ENCODE measurements at regions not wholly inside any gene's neighbourhood (a gene's known extent, or its start where the extent isn't known, plus 50 kb on each side); places are given as distances from the start of the nearest gene placed in this dataset.

GRCh38 chr10:106479636-106480035 is 684.9 kb downstream of the SORCS1 start:
- TF ChIP-seq CTCF (IDR thresholded peaks at IDR 0.05; ENCODE audit: low read depth, low read length) (no peak), EZH2phosphoT487 (IDR thresholded peaks at IDR 0.05; ENCODE audit: low read depth) (no peak)

Data from OCI-LY3 (cell line).